ENCODE measurements at regions not wholly inside any gene's neighbourhood (a gene's known extent, or its start where the extent isn't known, plus 50 kb on each side); places are given as distances from the start of the nearest gene placed in this dataset.

- peaks cover 0 to 7% (median 0%) of the 10 kb centered on the region in 3 donors for H3K9me3 ChIP-seq (ENCODE audit: control insufficient read depth in 2 of 3, insufficient read depth in 1 of 3, low read length in 3 of 3)
- H3K4me1 ChIP-seq (ENCODE audit: control insufficient read depth in 2 of 3, insufficient read depth in 2 of 3, low read depth in 1 of 3, low read length in 3 of 3) = no peaks in the 10 kb centered on the region
- no peak overlapping the region for H3K27ac ChIP-seq (ENCODE audit: low read depth in 2 of 2, low read length in 2 of 2)
- intact Hi-C loops (cut with DNase I) = no loop called here
- no peak overlapping the region for H3K9ac ChIP-seq (ENCODE audit: low read length in 3 of 3)
- H3K36me3 ChIP-seq (ENCODE audit: control insufficient read depth in 2 of 3, insufficient read depth in 3 of 3, low read length in 3 of 3) = no peaks in the 10 kb centered on the region
- H3K4me3 ChIP-seq (ENCODE audit: low read length in 3 of 3) = no peak overlapping the region
- H3K27me3 ChIP-seq (ENCODE audit: control insufficient read depth, insufficient read depth, low read length) = no peaks in the 10 kb centered on the region
- DNase-seq = no peak
- no peak for FAIRE-seq
- no peak for TF ChIP-seq CTCF (IDR thresholded peaks at IDR 0.05; ENCODE audit: borderline replicate concordance, extremely low read depth, insufficient read depth)
Measured at GRCh38 chr6:147048930-147049329, 155.3 kb upstream of the STXBP5 start.

GRCh38 chr6:147053311-147053921, 150.8 kb upstream of the STXBP5 start:
- Histone ChIP-seq H3K4me3 (ENCODE audit: low read length in 3 of 3) (no peak overlapping the region), H3K27me3 (ENCODE audit: control insufficient read depth, insufficient read depth, low read length) (no peaks in the 10 kb centered on the region), H3K36me3 (ENCODE audit: control insufficient read depth in 2 of 3, insufficient read depth in 3 of 3, low read length in 3 of 3) (no peaks in the 10 kb centered on the region), H3K9me3 (ENCODE audit: control insufficient read depth in 2 of 3, insufficient read depth in 1 of 3, low read length in 3 of 3) (no peaks in the 10 kb centered on the region), H3K4me1 (ENCODE audit: control insufficient read depth in 2 of 3, insufficient read depth in 2 of 3, low read depth in 1 of 3, low read length in 3 of 3) (no peaks in the 10 kb centered on the region), H3K9ac (ENCODE audit: low read length in 3 of 3) (no peak overlapping the region), H3K27ac (ENCODE audit: low read depth in 2 of 2, low read length in 2 of 2) (no peak overlapping the region)
- no peak for TF ChIP-seq CTCF (IDR thresholded peaks at IDR 0.05; ENCODE audit: borderline replicate concordance, extremely low read depth, insufficient read depth)
- no peak for DNase-seq
- intact Hi-C loops (cut with DNase I) = no loop called here
- FAIRE-seq = no peak

GRCh38 chr6:147054158-147054557, 150.1 kb upstream of the STXBP5 start:
- no peak for TF ChIP-seq CTCF (IDR thresholded peaks at IDR 0.05; ENCODE audit: borderline replicate concordance, extremely low read depth, insufficient read depth)
- Histone ChIP-seq H3K9me3 (ENCODE audit: control insufficient read depth in 2 of 3, insufficient read depth in 1 of 3, low read length in 3 of 3) (no peaks in the 10 kb centered on the region), H3K9ac (ENCODE audit: low read length in 3 of 3) (no peak overlapping the region), H3K4me3 (ENCODE audit: low read length in 3 of 3) (no peak overlapping the region), H3K4me1 (ENCODE audit: control insufficient read depth in 2 of 3, insufficient read depth in 2 of 3, low read depth in 1 of 3, low read length in 3 of 3) (peaks cover 0 to 3% (median 0%) of the 10 kb centered on the region in 3 donors), H3K36me3 (ENCODE audit: control insufficient read depth in 2 of 3, insufficient read depth in 3 of 3, low read length in 3 of 3) (no peaks in the 10 kb centered on the region), H3K27ac (ENCODE audit: low read depth in 2 of 2, low read length in 2 of 2) (no peak overlapping the region), H3K27me3 (ENCODE audit: control insufficient read depth, insufficient read depth, low read length) (no peaks in the 10 kb centered on the region)
- DNase-seq = no peak
- intact Hi-C loops (cut with DNase I) = no loop called here
- FAIRE-seq = no peak

GRCh38 chr6:147054871-147055270, 149.3 kb upstream of the STXBP5 start:
- Histone ChIP-seq H3K27me3 (ENCODE audit: control insufficient read depth, insufficient read depth, low read length) (no peaks in the 10 kb centered on the region), H3K9ac (ENCODE audit: low read length in 3 of 3) (no peak overlapping the region), H3K27ac (ENCODE audit: low read depth in 2 of 2, low read length in 2 of 2) (no peak overlapping the region), H3K9me3 (ENCODE audit: control insufficient read depth in 2 of 3, insufficient read depth in 1 of 3, low read length in 3 of 3) (no peaks in the 10 kb centered on the region), H3K36me3 (ENCODE audit: control insufficient read depth in 2 of 3, insufficient read depth in 3 of 3, low read length in 3 of 3) (no peaks in the 10 kb centered on the region), H3K4me3 (ENCODE audit: low read length in 3 of 3) (no peak overlapping the region), H3K4me1 (ENCODE audit: control insufficient read depth in 2 of 3, insufficient read depth in 2 of 3, low read depth in 1 of 3, low read length in 3 of 3) (peaks cover 0 to 3% (median 0%) of the 10 kb centered on the region in 3 donors)
- DNase-seq (no peak), FAIRE-seq (no peak)
- intact Hi-C loops (cut with DNase I) = no loop called here
- no peak for TF ChIP-seq CTCF (IDR thresholded peaks at IDR 0.05; ENCODE audit: borderline replicate concordance, extremely low read depth, insufficient read depth)
